Large intestine (tissue), 3 donors: ENCODE measurements at regions not wholly inside any gene's neighbourhood (a gene's known extent, or its start where the extent isn't known, plus 50 kb on each side); places are given as distances from the start of the nearest gene placed in this dataset.

Source experiments
- DNase-seq, 2 donors: peaks; one replicate each; pipeline versions ENCODE4 v3.0.0 to v3.0.0-alpha.2; 2013
- H3K27ac ChIP-seq: one replicate; pipeline ENCODE4 v1.5.1; 2013; ENCODE audit warnings: low read length
- H3K27me3 ChIP-seq: 2 replicates; pipeline ENCODE4 v1.6.1; 2013; ENCODE audit warnings: low read length; ENCODE audit not compliant: control insufficient read depth, insufficient read depth
- H3K36me3 ChIP-seq: 2 replicates; pipeline ENCODE4 v1.6.1; 2013; ENCODE audit warnings: low read length; ENCODE audit not compliant: control insufficient read depth, insufficient read depth
- H3K4me1 ChIP-seq: one replicate; pipeline ENCODE4 v1.6.1; 2013; ENCODE audit warnings: low read length; ENCODE audit not compliant: control insufficient read depth, insufficient read depth
- H3K4me3 ChIP-seq: one replicate; pipeline ENCODE4 v1.5.1; 2013; ENCODE audit warnings: low read length
- H3K9me3 ChIP-seq: one replicate; pipeline ENCODE4 v1.6.1; 2013; ENCODE audit warnings: mild to moderate bottlenecking, low read depth, low read length, moderate library complexity; ENCODE audit not compliant: control insufficient read depth
- WGBS: methylation state at CpG from one replicate; pipeline ENCODE4 v1.1.5; 2013; ENCODE audit warnings: low lambda C conversion rate; ENCODE audit not compliant: insufficient coverage; 5-methylcytosine and 5-hydroxymethylcytosine counted together

GRCh38 chr16:86982912-86983311 lies 334.3 kb downstream of the C16orf95 start:
- WGBS, result no CpG with 5 or more reads among the region's 12 CpGs
- no peak for DNase-seq
- Histone ChIP-seq H3K4me3 (no peak overlapping the region), H3K4me1 (no peaks in the 10 kb centered on the region), H3K9me3 (no peaks in the 10 kb centered on the region), H3K27ac (no peak overlapping the region), H3K36me3 (no peaks in the 10 kb centered on the region), H3K27me3 (peaks cover 3% of the 10 kb centered on the region)

- no peaks in the 10 kb centered on the region for H3K36me3 ChIP-seq
- DNase-seq, result no peak
- no peaks in the 10 kb centered on the region for H3K9me3 ChIP-seq
- no peaks in the 10 kb centered on the region for H3K4me1 ChIP-seq
- H3K27ac ChIP-seq, result no peak overlapping the region
- peaks cover 4% of the 10 kb centered on the region for H3K27me3 ChIP-seq
- H3K4me3 ChIP-seq, result no peak overlapping the region
Measured at GRCh38 chr16:86983621-86984020, 333.6 kb downstream of the C16orf95 start.

- Histone ChIP-seq H3K27me3 (peaks cover 4% of the 10 kb centered on the region), H3K4me1 (no peaks in the 10 kb centered on the region), H3K27ac (no peak overlapping the region), H3K4me3 (no peak overlapping the region), H3K36me3 (no peaks in the 10 kb centered on the region), H3K9me3 (no peaks in the 10 kb centered on the region)
- no CpG with 5 or more reads among the region's 10 CpGs for WGBS
- DNase-seq, result no peak
Measured at GRCh38 chr16:86984343-86984742, 332.8 kb downstream of the C16orf95 start.

- H3K9me3 ChIP-seq, result no peaks in the 10 kb centered on the region
- WGBS, result no CpG with 5 or more reads among the region's 13 CpGs
- H3K36me3 ChIP-seq, result no peaks in the 10 kb centered on the region
- no peak overlapping the region for H3K4me3 ChIP-seq
- no peak overlapping the region for H3K27ac ChIP-seq
- DNase-seq, result no peak
- H3K4me1 ChIP-seq, result no peaks in the 10 kb centered on the region
- H3K27me3 ChIP-seq, result peaks cover 4% of the 10 kb centered on the region
Measured at GRCh38 chr16:86984991-86985647, 332.1 kb downstream of the C16orf95 start.

- H3K4me3 ChIP-seq, result no peak overlapping the region
Measured at GRCh38 chr16:86985648-86986015, 331.6 kb downstream of the C16orf95 start.

GRCh38 chr16:86986136-86986535 lies 331.1 kb downstream of the C16orf95 start:
- WGBS, result no CpG with 5 or more reads among the region's 7 CpGs
- Histone ChIP-seq H3K4me1 (no peaks in the 10 kb centered on the region), H3K27me3 (peaks cover 8% of the 10 kb centered on the region), H3K9me3 (no peaks in the 10 kb centered on the region), H3K4me3 (no peak overlapping the region), H3K36me3 (no peaks in the 10 kb centered on the region), H3K27ac (no peak overlapping the region)
- no peak for DNase-seq

More at GRCh38 chr16:86985648-86986015, 331.6 kb downstream of the C16orf95 start:
- peaks cover 5% of the 10 kb centered on the region for H3K27me3 ChIP-seq
- H3K36me3 ChIP-seq, result no peaks in the 10 kb centered on the region
- H3K9me3 ChIP-seq, result no peaks in the 10 kb centered on the region
- no peaks in the 10 kb centered on the region for H3K4me1 ChIP-seq
- WGBS, result no CpG with 5 or more reads among the region's 12 CpGs
- DNase-seq, result no peak
- no peak overlapping the region for H3K27ac ChIP-seq

GRCh38 chr16:86986809-86987487 lies 330.2 kb downstream of the C16orf95 start:
- Histone ChIP-seq H3K36me3 (no peaks in the 10 kb centered on the region), H3K9me3 (no peaks in the 10 kb centered on the region), H3K27me3 (peaks cover 8% of the 10 kb centered on the region), H3K4me1 (no peaks in the 10 kb centered on the region), H3K27ac (no peak overlapping the region), H3K4me3 (no peak overlapping the region)
- DNase-seq, result no peak
- WGBS, result no CpG with 5 or more reads among the region's 18 CpGs

- WGBS, result no CpG with 5 or more reads among the region's 31 CpGs
- Histone ChIP-seq H3K4me3 (no peak overlapping the region), H3K9me3 (no peaks in the 10 kb centered on the region), H3K27me3 (peaks cover 8% of the 10 kb centered on the region), H3K36me3 (no peaks in the 10 kb centered on the region), H3K27ac (no peak overlapping the region), H3K4me1 (no peaks in the 10 kb centered on the region)
- no peak for DNase-seq
Measured at GRCh38 chr16:86987746-86988670, 329.2 kb downstream of the C16orf95 start.

GRCh38 chr16:86988920-86989696 lies 328.1 kb downstream of the C16orf95 start:
- Histone ChIP-seq H3K36me3 (no peaks in the 10 kb centered on the region), H3K4me3 (no peak overlapping the region), H3K27me3 (peaks cover 8% of the 10 kb centered on the region), H3K4me1 (no peaks in the 10 kb centered on the region), H3K9me3 (no peaks in the 10 kb centered on the region), H3K27ac (no peak overlapping the region)
- WGBS, result 0% methylated on average over 1 of the region's 25 CpGs
- DNase-seq, result no peak

GRCh38 chr16:86990451-86990850 lies 326.7 kb downstream of the C16orf95 start:
- no peak overlapping the region for H3K27ac ChIP-seq
- H3K27me3 ChIP-seq, result peaks cover 13% of the 10 kb centered on the region
- WGBS, result no CpG with 5 or more reads among the region's 9 CpGs

More at GRCh38 chr16:86990451-86990850, 326.7 kb downstream of the C16orf95 start:
- DNase-seq, result no peak
- H3K4me3 ChIP-seq, result no peak overlapping the region
- H3K36me3 ChIP-seq, result no peaks in the 10 kb centered on the region
- no peaks in the 10 kb centered on the region for H3K4me1 ChIP-seq
- no peaks in the 10 kb centered on the region for H3K9me3 ChIP-seq
